NCI-H2196 treated with DMSO at 0.1 percent for 48 hours (cell line): ENCODE measurements at regions not wholly inside any gene's neighbourhood (a gene's known extent, or its start where the extent isn't known, plus 50 kb on each side); places are given as distances from the start of the nearest gene placed in this dataset.

Experiments
- DNase-seq: peaks from one replicate; lab custom pipeline; 2025; ENCODE audit not compliant: unreplicated experiment; lab: John Stamatoyannopoulos, UW

DNA sequence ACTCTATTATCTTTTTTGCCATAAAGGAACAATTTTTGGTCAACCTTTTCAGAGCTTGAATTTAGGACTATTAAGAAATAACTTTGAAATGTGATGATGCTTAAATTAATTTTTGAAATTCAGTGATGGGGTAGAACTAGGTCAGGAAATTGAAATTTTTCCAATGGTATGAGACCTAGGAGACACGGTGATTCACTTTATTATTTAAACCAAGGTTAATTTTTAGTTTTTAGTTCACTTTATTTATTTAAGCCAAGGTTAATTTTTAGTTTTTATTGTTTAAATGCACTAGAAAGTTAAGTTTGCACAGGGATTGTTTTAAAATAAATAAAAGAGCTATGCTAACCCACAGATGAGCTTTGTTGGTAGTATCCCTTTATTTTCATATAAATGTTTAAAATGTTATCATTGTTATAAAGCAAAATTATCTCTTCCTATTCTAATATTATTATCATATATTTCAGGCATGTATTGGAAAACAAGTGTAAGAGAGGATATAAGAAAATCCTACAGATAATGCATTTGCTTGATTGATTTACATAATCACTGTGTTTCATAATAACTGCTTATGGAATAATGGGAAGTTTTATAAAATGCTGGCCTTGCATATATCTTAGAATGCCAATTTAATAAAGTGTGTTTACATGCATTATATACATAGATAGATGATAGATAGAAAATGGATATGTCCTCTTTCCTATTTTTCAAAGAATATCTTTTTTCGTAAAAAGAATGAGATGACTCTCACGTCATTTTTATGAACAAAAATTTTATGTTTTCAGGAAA lies 163.6 kb downstream of the HGF start:
- DNase-seq: no peak

DNA sequence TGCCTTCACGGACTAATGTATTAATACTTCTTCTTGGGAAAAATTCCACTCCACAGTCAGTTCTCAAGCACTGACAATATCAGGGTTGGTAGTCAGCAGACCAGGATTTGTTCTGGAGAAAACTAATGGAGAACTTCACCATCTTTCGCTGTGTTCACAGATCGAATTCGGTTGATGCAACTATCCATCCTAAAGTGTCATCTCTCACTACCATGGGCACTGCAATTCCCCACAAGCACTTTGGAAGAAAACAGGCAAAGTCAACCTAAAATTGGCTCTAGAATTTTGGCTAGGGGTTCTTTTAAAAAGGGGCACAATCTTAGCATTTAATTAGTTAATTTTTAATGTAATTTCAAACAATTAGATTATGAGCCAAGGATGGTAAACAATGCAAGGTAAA lies 164.4 kb downstream of the HGF start:
- DNase-seq: no peak

DNA sequence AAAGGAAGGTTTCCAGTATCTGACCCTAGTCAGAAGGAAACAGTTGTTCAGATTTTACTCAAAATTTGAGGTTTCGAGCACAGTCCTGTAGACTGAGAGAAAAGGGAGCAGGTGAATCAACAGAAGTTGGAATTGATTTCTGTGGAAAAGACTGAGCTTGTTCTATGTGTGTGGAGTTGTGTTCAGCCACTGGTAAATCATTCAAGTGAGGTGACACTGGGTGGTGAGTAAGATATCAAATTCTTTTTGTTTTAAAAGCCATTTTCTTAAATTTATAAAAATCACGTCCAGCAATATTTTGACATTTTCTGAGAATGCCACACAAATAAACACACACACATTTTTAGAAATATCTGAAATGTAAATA lies 165.1 kb downstream of the HGF start:
- no peak for DNase-seq

DNA sequence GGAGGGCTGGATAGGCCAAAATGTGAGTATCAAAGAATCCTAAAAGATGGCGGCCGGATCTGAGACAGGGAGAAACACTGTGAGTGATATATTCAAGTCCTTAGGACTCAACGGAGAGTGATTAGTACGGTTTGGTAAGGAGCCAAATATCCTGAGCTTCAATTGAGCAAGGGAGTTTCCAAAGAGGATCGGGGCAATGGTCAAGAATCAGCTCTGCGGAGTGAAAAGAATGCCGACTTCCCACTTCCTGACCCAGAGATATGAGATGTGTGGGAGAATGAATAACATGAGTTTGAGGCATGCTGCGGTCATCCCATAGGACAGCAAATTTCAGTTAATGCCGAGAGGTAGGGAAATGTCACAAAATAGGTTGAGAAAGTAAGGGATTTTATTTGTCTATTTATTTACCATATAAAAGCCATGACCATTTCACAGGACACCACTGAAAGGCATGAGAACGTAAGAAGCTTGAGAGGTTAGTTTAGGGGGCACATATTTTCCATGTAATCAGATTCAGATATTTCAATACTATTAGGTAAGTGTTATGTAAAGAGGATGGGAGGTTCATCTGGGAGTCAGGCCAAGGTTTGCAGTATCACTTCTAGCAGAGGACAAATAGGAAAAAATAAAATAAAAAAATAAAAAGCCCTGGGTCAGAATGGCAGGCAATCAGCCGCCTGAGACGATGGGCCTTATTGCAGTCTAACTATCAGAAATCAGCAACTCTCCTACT lies 165.6 kb downstream of the HGF start:
- no peak for DNase-seq

DNA sequence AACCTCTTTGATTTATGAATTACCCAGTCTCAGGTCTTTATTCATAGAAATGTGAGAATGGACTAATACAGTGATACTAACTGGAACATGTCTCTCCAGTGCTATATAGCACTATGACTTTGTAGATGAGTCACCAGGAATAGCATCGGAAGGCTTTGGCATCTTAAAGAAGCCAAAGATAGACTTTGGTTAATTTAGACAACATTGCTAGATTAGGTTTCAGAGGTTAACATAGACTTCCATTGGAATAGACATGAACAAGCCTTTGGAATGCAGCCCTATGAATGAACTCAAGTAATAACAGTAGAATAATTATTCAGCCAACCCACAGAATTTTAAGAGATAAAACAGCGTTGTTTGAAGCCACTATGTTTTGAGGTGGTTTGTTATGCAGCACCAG lies 169.2 kb downstream of the HGF start:
- no peak for DNase-seq

DNA sequence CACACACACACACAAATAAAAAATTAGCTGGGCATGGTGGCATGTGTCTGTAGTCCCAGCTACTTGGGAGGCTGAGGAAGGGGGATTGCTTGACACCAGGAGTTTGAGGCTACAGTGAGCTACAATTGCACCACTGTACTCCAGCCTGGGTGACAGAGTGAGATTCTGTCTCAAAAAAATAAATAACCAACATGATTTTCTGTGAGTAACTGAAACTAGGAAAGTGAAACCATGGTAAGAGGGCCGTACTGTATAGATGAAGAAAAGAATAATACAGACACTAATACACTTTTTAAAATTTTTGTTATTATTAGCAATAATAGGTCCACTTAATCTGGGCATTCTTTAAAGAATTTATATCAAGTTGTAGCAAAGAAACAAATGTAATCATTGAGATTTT lies 170.9 kb downstream of the HGF start:
- DNase-seq: no peak

DNA sequence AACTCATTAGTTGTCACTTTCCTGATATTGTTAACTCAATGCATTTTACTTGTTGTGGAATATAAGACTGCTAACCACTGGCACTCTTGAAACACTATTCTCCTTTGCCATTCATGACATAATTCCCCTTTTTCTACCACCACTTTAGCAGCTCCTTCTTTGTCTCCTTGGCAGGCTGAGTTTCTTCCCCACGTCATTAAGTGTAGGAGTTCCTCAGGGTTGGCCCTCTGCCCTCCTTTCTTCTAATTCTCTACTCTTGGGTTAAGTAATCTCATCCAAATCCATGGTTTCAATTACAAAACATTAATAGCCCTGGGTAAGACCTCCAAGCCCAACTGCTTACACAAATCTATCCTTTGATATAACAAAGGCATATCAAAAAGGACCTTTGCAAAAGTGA lies 175.1 kb downstream of the HGF start:
- DNase-seq: no peak

DNA sequence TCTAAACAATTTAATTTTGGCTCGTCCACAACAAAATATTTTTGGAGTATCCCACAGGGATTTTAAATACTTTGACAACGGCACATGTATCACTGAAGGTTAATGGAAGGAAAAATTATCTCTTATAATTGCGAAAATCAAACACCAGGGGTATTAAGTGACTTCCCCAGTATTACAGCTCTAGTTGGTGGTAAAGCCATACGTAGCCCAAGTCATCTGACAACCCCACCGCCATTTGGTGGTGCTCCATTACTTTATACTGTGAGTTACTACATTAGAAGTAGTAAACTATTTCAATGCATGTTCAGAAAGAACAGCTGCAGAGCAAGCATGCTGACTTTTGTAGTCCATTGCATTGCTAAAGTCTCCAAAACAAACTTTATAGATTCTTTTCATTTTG lies 179.7 kb downstream of the HGF start:
- DNase-seq: no peak

DNA sequence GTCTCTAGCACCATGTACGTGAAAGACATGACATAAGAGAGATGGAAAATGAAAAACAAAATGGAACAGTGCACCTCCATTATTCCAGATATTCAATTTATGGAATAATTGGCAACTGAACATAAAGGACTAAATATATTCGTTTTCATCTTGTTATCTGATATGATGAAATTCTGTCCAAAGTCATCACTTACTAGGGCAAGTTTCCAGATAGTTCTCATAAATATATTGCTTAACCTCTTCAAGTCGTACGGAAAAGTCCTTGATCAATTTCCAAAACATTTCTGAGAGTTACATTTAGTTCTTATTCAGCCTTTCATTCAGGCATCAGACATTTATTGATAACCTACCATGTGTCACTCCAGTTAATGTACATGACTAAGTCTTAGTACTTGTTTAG lies 185.2 kb downstream of the HGF start:
- no peak for DNase-seq

DNA sequence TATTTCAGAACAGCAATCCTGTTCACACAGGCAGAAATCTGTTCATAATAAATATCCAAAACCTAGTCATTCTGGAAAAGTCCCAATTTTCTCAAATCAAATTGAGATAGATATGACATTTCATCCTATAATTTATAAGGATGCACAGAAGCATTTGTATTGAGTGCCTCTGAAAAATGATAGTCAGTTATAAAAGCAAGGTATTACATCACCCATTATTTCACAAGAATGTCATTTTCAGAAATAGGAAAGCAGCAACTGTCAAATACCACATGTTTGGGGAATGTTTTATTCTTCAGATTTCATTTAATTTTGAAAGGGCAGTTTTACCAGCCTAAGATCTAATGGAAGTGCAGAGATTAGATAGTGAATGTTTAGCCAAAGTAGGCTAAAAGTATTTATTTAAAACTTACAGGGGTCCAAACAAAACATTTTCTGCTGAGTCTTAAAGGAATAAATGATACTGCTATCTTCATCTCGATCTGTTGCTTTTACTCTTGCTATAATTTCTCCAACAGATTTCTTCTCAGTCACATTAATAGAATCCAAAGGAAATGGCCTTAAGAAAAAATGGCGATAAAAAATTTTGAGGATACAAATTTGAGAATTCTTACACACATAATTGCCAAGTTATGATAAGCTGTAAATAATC lies 185.8 kb downstream of the HGF start:
- DNase-seq: no peak

DNA sequence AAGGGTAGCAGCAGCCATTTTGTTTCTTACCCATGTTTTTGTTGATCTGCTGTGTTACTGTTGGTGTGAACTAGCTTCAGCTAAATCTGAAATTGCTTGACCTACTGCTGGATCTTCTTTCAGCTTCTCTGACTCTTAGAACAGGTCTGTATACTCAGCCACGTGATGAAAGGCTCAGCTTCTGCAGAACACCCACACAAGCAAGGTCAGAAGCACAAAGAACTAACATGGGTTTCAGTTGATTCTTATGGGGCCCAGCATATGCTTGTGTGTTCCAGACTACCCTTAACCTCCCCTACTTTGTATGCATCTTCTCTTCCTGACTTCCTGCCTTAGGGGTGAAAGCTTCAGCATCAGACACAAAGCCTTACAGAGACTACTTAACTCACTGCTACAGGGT lies 186.8 kb downstream of the HGF start:
- no peak for DNase-seq

DNA sequence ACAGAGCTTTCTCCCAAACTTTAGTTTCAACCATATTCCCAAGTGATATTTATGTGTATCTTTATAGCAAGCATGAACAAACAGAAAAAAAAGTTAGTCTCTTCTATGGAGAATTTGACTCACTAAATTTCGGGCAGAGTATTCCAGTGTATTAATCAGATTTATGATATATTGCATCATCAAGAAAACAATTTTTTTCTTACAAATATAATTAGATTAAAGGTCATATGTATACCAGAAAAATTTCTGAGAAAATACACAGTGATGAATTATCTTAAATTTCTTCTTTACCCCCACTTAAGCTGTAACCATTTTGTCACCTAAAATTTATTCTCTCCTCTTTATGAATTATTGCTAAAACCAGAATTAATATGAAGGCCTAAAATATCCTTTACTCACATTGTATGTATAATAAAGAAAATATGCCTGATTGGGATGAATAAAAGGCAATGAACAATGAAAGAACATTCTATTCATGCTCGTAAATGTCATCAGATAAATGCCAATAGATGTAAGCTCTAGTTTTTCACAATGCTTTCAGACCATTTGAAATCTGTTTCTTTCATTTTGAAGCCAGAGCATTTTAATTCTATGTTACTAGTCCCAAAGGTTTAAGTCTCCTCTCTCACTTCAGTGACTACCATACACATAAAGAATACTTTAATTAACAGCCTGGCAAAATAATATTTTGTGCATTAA lies 192.1 kb downstream of the HGF start:
- DNase-seq: no peak

DNA sequence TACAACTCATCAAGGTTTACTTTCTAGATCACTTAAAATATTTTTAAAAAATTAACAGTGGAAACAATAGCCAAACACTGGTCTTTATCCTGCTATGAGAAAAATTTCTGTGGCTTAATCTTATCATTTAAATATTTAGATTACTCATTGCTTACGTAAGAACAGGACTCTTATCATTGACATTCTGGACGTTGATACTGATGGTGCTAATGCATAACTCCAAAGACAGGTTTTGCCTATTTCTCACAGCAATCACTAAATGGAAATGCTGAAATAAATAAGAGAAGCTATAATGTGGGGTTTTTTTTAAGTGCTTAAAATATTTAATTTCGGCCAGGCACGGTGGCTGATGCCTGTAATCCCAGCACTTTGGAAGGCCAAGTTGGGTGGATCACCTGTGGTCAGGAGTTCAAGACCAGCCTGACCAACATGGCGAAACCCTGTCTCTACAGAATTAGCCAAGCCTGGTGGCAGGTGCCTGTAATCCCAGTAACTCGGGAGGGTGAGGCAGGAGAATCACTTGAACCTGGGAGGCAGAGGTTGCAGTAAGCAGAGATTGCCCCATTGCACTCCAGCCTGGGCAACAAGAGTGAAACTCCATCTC lies 195.0 kb downstream of the HGF start:
- DNase-seq: no peak

DNA sequence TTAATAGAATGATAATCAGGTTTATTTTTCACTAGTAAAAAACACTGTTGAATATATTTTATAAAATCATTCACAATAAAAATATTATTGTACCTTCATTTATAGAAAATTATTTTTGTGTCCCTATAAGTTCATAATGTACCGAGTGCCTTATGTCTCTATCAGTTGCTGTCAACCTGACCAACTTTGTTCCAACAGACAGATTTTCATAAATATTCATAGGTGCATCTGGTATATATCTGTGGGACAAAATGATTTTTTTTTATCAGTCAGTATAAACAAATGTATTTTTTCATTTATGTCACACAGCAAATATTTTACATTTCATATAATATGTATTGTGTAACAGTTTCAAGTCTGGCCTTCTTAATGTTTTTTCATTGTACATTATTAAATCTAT lies 195.9 kb downstream of the HGF start:
- no peak for DNase-seq

DNA sequence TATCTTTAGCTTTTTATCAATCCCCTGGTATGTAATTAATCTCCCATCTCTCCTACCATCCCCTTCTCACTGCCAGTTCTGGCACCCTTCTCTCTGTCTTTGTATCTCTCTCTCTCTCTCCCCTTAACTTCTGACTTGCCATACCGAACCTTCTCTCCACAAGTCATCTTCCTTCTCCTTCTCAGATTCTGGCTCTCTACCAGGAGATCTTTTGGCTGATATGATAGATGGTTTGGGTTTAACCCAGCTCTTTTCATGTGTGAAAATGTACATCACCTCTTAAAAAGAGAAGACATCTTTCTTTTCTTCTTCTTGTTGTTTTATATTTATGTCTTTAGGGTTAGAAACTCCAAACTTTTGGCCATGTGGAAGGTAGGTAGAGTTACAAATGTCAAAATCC lies 196.7 kb downstream of the HGF start:
- DNase-seq: no peak

DNA sequence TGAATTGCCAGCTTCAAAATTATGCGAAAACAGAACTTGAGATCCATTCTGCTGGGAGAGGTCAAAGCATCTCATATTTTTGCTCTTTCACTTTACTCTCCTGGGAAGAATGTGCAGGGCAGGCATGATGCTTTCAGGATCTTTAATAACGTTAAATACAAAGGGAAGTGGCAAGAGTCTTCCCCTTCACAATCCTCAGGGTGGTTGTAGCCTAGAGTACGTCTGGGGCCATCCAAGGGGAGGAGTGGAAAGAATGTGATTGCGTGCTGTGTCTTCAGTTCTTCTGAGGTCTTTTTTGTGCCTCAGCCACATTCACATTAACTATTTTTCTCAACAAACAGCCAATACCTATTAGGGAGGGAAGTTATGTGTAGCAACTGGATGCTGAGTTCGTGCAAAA lies 207.3 kb downstream of the HGF start:
- DNase-seq: no peak

DNA sequence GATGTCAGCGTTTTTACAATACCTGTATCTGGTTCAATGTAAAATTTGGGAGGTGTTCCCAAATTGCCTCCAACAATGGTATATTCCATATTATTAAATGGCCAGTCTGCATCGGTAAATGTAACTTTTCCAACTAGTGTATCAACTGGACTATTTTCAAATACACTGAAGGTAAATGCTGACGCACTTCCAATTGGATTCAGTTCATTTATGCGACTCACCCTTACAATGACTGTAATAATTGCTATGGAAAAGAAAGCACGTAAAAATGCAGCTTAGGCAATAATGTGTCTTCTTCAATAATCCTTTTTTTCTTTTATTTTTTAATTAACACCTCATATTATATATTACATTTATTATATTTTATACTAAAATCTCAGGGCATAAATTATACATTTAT lies 209.1 kb downstream of the HGF start:
- no peak for DNase-seq

DNA sequence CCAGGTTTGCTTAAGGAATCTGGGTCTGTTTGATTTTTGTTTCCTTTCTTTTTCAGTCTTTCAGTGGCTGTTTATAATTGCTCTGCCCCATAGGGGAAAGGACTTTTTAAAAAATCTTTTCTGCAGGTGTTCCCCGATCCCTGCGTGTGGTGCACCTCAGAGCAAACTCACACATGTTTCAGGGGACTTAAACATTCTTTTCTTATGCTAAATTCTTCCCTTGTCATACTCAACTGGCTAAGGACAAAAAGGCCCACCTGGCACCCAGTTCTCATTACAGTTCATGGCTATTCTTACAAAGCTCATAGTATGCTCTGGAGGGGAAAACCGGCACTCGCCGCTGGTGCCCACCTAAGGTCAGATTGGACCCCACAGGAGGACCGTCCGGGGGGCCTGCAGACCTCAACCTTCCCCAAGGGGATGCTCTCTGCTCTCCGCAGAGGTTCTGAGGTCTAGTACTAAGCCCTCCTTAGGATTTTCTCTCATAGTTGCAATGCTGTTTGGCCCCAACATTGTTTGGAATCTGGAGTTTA lies 220.3 kb downstream of the HGF start:
- DNase-seq: no peak

DNA sequence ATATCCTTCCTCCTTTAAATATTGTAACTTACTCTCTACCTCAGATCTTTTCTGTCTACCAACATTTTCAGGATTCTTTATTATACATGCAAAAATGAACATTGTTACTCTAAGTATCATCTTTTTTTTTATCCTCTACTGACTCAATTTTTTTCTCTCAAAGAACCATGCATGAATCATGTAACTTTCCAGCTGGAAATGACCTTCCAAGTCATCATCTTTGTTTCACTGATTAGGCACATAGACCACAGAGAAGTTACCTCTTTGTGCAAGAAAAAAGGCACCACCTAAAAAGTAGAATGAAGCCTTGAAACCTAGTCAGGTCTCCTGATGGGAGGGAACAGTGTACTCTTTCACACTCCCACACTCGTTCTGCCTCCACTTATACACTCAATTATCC lies 234.9 kb downstream of the HGF start:
- no peak for DNase-seq

DNA sequence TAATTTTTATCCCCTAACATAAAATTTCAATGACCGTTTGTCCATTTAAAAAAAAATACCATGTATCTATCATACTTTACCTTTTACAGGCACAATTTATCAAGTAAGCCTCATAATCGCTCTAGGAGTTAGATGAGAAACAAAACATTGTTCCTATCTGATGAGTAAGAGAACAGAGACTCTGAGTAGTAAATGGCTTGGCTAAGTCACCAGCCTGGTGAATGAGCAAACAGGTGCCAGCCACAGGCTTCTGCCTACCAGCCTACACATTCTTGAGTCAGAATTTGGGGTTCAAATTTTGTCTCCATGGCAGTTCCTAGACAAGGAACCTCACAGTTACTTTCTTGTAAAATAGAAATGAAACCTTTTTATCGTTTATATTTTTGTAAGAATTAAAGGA lies 235.4 kb downstream of the HGF start:
- no peak for DNase-seq

DNA sequence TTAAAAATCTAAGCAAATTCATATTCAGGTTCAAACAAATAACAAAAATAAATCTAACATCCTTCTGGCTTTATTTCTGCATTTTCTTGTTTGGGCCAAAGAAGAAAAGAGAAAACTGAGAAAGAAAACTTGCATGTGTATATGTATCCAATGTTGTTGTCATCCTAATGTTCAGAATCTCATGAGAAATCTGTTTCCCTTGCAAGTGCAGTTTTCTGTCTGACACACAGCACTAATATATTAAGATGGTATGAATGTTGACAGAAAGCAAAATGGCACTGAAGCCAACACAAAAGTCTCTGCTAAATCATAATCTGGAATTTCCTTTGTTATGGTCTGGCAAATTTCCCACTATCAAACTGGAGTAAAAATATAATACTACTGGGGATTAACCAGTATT lies 235.9 kb downstream of the HGF start:
- DNase-seq: no peak
